GM12891 (cell line): ENCODE measurements at regions not wholly inside any gene's neighbourhood (a gene's known extent, or its start where the extent isn't known, plus 50 kb on each side); places are given as distances from the start of the nearest gene placed in this dataset.

Source experiments
- POLR2AphosphoS5 ChIP-seq: IDR thresholded peaks from 2 replicates; pipeline ENCODE4 v1.6.1; 2011; ENCODE audit warnings: low read depth, low read length, control low read depth
- TAF1 ChIP-seq: IDR thresholded peaks from 2 replicates; pipeline ENCODE4 v1.6.1; 2011; ENCODE audit warnings: low read depth, low read length, control low read depth

DNA sequence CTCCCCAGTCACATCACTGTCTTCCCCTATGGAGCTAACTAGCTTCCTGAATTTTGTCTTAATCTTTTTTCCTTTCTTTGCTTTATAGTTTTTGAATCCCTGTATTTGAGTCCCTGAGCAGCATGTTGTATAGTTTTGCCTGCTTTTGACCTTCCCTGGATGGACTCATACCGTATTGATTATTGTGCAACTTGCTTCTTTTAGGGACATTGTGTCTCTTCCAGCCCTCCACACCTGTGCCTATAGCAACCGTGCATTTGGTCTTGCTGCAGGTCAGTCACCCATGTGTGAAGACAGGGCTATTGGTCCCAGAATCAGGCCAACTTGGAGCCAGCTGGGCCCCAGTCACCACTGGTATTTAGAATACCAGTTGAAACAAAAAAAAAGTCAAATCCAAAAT is 158.9 kb upstream of the ADCY1 start:
- TF ChIP-seq POLR2AphosphoS5 (no peak), TAF1 (no peak)
